ENCODE measurements at regions not wholly inside any gene's neighbourhood (a gene's known extent, or its start where the extent isn't known, plus 50 kb on each side); places are given as distances from the start of the nearest gene placed in this dataset.

GRCh38 chr6:170132011-170132521, 158.8 kb downstream of the DLL1 start:
- TF ChIP-seq POLR2A (IDR thresholded peaks at IDR 0.05), result no peak
- TF ChIP-seq CTCF (IDR thresholded peaks at IDR 0.05), result no peak
